Epithelial cell of proximal tubule (primary cell): ENCODE measurements at regions not wholly inside any gene's neighbourhood (a gene's known extent, or its start where the extent isn't known, plus 50 kb on each side); places are given as distances from the start of the nearest gene placed in this dataset.

ENCODE experiments used
- DNase-seq: peaks from one replicate; pipeline ENCODE4 v3.0.0-alpha.2; 2011; ENCODE audit warnings: low read depth
- H3K4me3 ChIP-seq: 2 replicates; pipeline ENCODE4 v1.5.1; 2011; ENCODE audit warnings: low read depth, mild to moderate bottlenecking, low read length
- CTCF ChIP-seq: conservative IDR thresholded peaks from 2 replicates; pipeline ENCODE4 v1.5.1; 2012; ENCODE audit warnings: low read depth, mild to moderate bottlenecking, low read length

GRCh38 chr1:2866422-2867086 lies 65.1 kb upstream of the TTC34 start:
- no peak overlapping the region for H3K4me3 ChIP-seq
- no peak for DNase-seq
- no peak for TF ChIP-seq CTCF

- DNase-seq = no peak
- no peak overlapping the region for H3K4me3 ChIP-seq
- no peak for TF ChIP-seq CTCF
Measured at GRCh38 chr1:2867087-2867425, 65.6 kb upstream of the TTC34 start.

DNA sequence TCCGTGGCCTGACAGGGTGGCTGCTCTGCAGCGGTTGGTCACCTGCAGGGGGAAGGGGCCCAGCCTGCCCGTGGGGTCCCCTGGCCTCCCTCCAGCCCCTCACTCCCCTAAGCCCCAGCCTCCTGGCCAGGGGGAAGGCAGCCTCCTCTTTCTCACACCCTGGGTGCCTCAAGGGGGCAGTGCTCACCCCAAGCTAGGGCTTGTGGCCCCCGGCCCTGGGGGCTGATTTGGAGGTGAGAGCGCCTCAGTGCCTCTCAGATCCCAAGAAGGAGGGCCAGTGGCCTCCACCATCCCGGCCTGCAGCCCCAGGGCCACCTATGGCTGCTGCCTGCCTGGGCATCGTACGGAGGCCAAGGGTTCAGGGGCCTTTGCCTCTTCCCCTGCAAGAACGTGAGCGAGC lies 66.4 kb upstream of the TTC34 start:
- no peak for DNase-seq
- no peak for TF ChIP-seq CTCF
- H3K4me3 ChIP-seq = no peak overlapping the region

- no peak for DNase-seq
- no peak overlapping the region for H3K4me3 ChIP-seq
- no peak for TF ChIP-seq CTCF
Measured at GRCh38 chr1:2868571-2869195, 67.2 kb upstream of the TTC34 start.

GRCh38 chr1:2871246-2871815 lies 69.8 kb upstream of the TTC34 start:
- H3K4me3 ChIP-seq = no peak overlapping the region
- TF ChIP-seq CTCF = no peak
- no peak for DNase-seq

DNA sequence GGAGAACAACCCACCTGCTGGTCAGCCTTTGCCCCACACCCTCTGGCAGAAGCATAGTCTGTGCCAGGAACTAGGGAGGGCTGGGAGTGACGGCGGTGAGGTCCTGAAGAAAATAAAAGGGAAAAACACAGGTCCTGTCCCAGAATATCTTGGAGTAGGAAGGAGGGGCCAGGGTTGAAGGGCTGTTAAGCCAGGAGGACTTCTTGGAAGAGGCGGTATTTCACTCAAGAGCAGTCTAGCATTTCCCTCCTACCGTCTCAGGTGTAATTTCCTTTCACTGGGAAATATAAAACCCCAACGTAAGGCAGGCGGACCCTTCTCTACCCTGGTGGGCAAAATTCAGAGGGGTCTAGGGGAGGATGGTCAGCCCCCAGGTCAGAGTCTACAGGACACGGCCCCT lies 72.7 kb upstream of the TTC34 start:
- DNase-seq = no peak
- no peak overlapping the region for H3K4me3 ChIP-seq
- TF ChIP-seq CTCF = no peak
